ENCODE measurements at regions not wholly inside any gene's neighbourhood (a gene's known extent, or its start where the extent isn't known, plus 50 kb on each side); places are given as distances from the start of the nearest gene placed in this dataset.

DNA sequence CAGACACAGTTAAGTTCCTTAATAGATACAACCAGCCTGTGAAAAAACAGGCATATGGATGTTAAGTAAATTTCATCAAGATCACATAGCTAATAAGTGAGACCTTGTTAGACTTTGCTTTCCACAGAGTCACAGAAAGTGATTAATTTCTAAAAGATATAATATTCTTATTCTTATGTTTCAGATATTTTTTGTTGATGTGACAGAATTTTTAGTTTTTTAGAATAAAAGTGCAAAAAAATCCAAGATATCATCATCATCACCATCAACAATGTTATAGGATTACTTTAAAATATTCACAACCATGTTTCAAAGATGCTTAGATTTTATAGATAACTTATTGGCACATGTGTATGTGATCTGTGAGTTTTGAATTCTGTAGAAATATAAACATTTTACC lies 132.3 kb upstream of the ITGA4 start:
- TF ChIP-seq POLR2A (IDR thresholded peaks at IDR 0.05; ENCODE audit: low read depth, low read length) (no peak), SPI1 (IDR thresholded peaks at IDR 0.05; ENCODE audit: low read depth, low read length) (no peak), TAF1 (IDR thresholded peaks at IDR 0.05; ENCODE audit: low read depth, low read length) (no peak), POLR2AphosphoS5 (IDR thresholded peaks at IDR 0.05; ENCODE audit: low read depth, low read length) (no peak)
